Tibial nerve (tissue), 4 donors: ENCODE measurements at regions not wholly inside any gene's neighbourhood (a gene's known extent, or its start where the extent isn't known, plus 50 kb on each side); places are given as distances from the start of the nearest gene placed in this dataset.

Experiments used
- DNase-seq, 2 donors: peaks; one replicate each; pipeline ENCODE4 v3.0.0-alpha.2; 2019; ENCODE audit warnings: low spot score in 2 of 2
- H3K27ac ChIP-seq, 4 donors: fragments of 200-600 bp; sonication (generic) in 3 of 4; one replicate each; pipeline ENCODE4 v1.5.1; 2017 to 2019; ENCODE audit warnings: mild to moderate bottlenecking in 1 of 4
- H3K27me3 ChIP-seq, 2 donors: fragments of 200-600 bp; sonication (generic) in 1 of 2; one replicate each; pipeline versions ENCODE4 v1.5.1 to v1.6.0; 2017 to 2019
- H3K36me3 ChIP-seq, 3 donors: fragments of 200-600 bp; sonication (generic); one replicate each; pipeline ENCODE4 v1.5.1; 2018 to 2019
- H3K4me1 ChIP-seq, 4 donors: fragments of 200-600 bp; sonication (generic) in 3 of 4; one replicate each; pipeline ENCODE4 v1.5.1; 2017 to 2019
- H3K4me3 ChIP-seq, 4 donors: fragments of 200-600 bp; sonication (generic) in 3 of 4; one replicate each; pipeline ENCODE4 v1.5.1; 2017 to 2019; ENCODE audit warnings: mild to moderate bottlenecking in 1 of 4, moderate library complexity in 1 of 4
- H3K9me3 ChIP-seq, 4 donors: fragments of 200-600 bp; sonication (generic) in 3 of 4; one replicate each; pipeline ENCODE4 v1.5.1; 2017 to 2019
- CTCF ChIP-seq, 5 experiments: fragments of 200-600 bp in 3 of 5; fragments of 450-650 bp in 2 of 5; sonication (generic) in 3 of 5; IDR thresholded peaks; one replicate each; pipeline ENCODE4 v1.5.1; 2016 to 2019; ENCODE audit warnings: antibody characterized with exemption in 5 of 5, mild to moderate bottlenecking in 3 of 5, moderate library complexity in 2 of 5
- EP300 ChIP-seq, 2 donors: sonication (generic); formaldehyde crosslinking; IDR thresholded peaks; one replicate each; pipeline ENCODE4 v1.6.1; 2017; ENCODE audit warnings: antibody characterized with exemption in 2 of 2, mild to moderate bottlenecking in 1 of 2
- POLR2A ChIP-seq, 2 donors: fragments of 450-650 bp; IDR thresholded peaks; one replicate each; pipeline ENCODE4 v1.6.1; 2017; ENCODE audit warnings: antibody characterized with exemption in 2 of 2, mild to moderate bottlenecking in 2 of 2, moderate library complexity in 2 of 2
- WGBS, 2 donors: methylation state at CpG; one replicate each; pipeline ENCODE4 v1.1.5; 2018; 5-methylcytosine and 5-hydroxymethylcytosine counted together

DNA sequence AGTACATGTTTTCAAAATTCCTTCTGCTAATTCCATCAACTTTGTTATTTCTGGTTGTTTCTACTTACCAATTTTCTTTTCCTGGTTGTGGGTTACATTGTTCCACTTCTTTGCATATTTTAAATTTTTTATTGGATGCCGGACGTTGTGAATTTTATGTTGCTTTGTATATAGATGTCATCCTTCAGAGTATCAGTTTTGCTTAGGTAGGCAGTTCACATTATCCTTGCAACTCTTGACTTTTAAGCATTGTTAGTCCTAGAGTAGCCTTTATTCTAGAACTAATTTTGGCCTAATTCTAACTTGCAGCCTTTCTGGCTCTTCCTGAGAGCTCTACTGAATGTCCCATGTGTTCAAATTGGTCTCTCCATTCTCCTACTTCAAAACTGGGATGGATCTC, 228.7 kb upstream of the MC4R start:
- H3K4me1 ChIP-seq = no peaks in the 10 kb centered on the region
- no peaks in the 10 kb centered on the region for H3K36me3 ChIP-seq
- TF ChIP-seq POLR2A (IDR thresholded peaks at IDR 0.05) (no peak), CTCF (IDR thresholded peaks at IDR 0.05) (no peak), EP300 (IDR thresholded peaks at IDR 0.05) (no peak)
- H3K4me3 ChIP-seq = no peak overlapping the region
- no peak overlapping the region for H3K27ac ChIP-seq
- WGBS, 2 donors = 39 to 51% methylated on average over 2 of the region's 2 CpGs
- no peaks in the 10 kb centered on the region for H3K27me3 ChIP-seq
- DNase-seq = no peak
- H3K9me3 ChIP-seq = no peaks in the 10 kb centered on the region

GRCh38 chr18:60623331-60623730, 250.8 kb upstream of the MC4R start:
- H3K4me3 ChIP-seq = no peak overlapping the region
- 88 to 94% methylated on average over 5 of the region's 5 CpGs for whole genome bisulfite sequencing, 2 donors
- H3K27ac ChIP-seq = no peak overlapping the region
- H3K4me1 ChIP-seq = no peaks in the 10 kb centered on the region
- no peaks in the 10 kb centered on the region for H3K36me3 ChIP-seq
- TF ChIP-seq POLR2A (IDR thresholded peaks at IDR 0.05) (no peak), EP300 (IDR thresholded peaks at IDR 0.05) (no peak), CTCF (IDR thresholded peaks at IDR 0.05) (no peak)
- no peaks in the 10 kb centered on the region for H3K9me3 ChIP-seq
- no peak for DNase-seq
- H3K27me3 ChIP-seq = no peaks in the 10 kb centered on the region

DNA sequence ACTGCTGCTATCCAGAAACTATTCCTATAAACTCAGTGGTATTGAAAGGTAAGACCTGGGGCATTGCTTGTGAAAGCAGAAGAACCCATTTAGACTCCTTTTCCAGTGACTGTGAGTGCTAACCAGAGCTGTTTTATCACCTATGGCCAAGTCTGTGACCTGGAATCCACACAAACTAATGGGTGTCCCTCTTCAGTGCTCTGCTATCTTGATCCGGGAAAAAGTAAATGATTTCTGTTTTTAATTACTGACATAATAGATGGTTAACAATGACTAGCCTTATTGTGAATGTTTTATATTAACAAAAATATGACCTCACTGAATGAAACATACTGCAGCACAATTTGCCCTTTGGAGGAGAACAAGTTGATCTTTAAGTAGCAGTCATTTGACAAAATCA, 251.6 kb upstream of the MC4R start:
- 58% methylated on average over 1 of the region's 1 CpG for WGBS, 2 donors
- no peak overlapping the region for H3K4me3 ChIP-seq
- H3K27ac ChIP-seq = no peak overlapping the region
- no peaks in the 10 kb centered on the region for H3K4me1 ChIP-seq
- no peaks in the 10 kb centered on the region for H3K27me3 ChIP-seq
- DNase-seq = no peak
- H3K36me3 ChIP-seq = no peaks in the 10 kb centered on the region
- H3K9me3 ChIP-seq = no peaks in the 10 kb centered on the region
- TF ChIP-seq EP300 (IDR thresholded peaks at IDR 0.05) (no peak), CTCF (IDR thresholded peaks at IDR 0.05) (no peak), POLR2A (IDR thresholded peaks at IDR 0.05) (no peak)

GRCh38 chr18:60639836-60640235, 267.3 kb upstream of the MC4R start:
- Histone ChIP-seq H3K9me3 (peaks cover 0 to 4% (median 0%) of the 10 kb centered on the region in 4 donors), H3K4me3 (no peak overlapping the region)
- 79% methylated on average over 1 of the region's 1 CpG for WGBS, 2 donors

DNA sequence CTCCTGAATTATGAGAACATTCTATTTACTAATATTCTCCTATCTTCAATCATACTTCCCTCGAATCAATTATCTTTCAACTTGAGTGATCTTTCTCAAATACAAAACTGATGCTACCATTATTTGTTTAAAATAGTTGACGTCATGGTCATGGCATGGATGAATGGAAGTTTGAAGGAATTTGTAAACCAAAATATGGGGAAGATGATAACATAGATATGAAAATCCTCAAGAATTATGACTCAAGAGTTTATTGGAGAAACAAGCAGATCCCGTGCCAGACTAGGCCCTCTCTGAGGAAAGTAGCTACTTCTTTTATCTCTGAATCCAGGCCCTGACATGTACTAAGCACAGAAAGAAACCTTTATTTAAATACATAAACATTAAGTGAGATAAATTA, 270.4 kb upstream of the MC4R start:
- no peak for TF ChIP-seq EP300 (IDR thresholded peaks at IDR 0.05)
- TF ChIP-seq CTCF (IDR thresholded peaks at IDR 0.05) = no peak
- TF ChIP-seq POLR2A (IDR thresholded peaks at IDR 0.05) = no peak
- no peaks in the 10 kb centered on the region for H3K36me3 ChIP-seq
- H3K9me3 ChIP-seq = no peaks in the 10 kb centered on the region
- DNase-seq = no peak
- no peak overlapping the region for H3K4me3 ChIP-seq
- no peaks in the 10 kb centered on the region for H3K27me3 ChIP-seq
- 85 to 92% methylated on average over 3 of the region's 3 CpGs for WGBS, 2 donors
- no peak overlapping the region for H3K27ac ChIP-seq
- no peaks in the 10 kb centered on the region for H3K4me1 ChIP-seq

More at GRCh38 chr18:60639836-60640235, 267.3 kb upstream of the MC4R start:
- H3K27ac ChIP-seq = no peak overlapping the region
- H3K36me3 ChIP-seq = no peaks in the 10 kb centered on the region
- H3K27me3 ChIP-seq = no peaks in the 10 kb centered on the region
- DNase-seq = no peak
- TF ChIP-seq CTCF (IDR thresholded peaks at IDR 0.05) (no peak), POLR2A (IDR thresholded peaks at IDR 0.05) (no peak), EP300 (IDR thresholded peaks at IDR 0.05) (no peak)
- H3K4me1 ChIP-seq = no peaks in the 10 kb centered on the region
